ENCODE measurements at regions not wholly inside any gene's neighbourhood (a gene's known extent, or its start where the extent isn't known, plus 50 kb on each side); places are given as distances from the start of the nearest gene placed in this dataset.

- no peaks in the 10 kb centered on the region for H4K20me1 ChIP-seq (ENCODE audit: control insufficient read depth, insufficient read depth)
Measured at GRCh38 chr5:67623078-67623477, 426.5 kb upstream of the CD180 start.

DNA sequence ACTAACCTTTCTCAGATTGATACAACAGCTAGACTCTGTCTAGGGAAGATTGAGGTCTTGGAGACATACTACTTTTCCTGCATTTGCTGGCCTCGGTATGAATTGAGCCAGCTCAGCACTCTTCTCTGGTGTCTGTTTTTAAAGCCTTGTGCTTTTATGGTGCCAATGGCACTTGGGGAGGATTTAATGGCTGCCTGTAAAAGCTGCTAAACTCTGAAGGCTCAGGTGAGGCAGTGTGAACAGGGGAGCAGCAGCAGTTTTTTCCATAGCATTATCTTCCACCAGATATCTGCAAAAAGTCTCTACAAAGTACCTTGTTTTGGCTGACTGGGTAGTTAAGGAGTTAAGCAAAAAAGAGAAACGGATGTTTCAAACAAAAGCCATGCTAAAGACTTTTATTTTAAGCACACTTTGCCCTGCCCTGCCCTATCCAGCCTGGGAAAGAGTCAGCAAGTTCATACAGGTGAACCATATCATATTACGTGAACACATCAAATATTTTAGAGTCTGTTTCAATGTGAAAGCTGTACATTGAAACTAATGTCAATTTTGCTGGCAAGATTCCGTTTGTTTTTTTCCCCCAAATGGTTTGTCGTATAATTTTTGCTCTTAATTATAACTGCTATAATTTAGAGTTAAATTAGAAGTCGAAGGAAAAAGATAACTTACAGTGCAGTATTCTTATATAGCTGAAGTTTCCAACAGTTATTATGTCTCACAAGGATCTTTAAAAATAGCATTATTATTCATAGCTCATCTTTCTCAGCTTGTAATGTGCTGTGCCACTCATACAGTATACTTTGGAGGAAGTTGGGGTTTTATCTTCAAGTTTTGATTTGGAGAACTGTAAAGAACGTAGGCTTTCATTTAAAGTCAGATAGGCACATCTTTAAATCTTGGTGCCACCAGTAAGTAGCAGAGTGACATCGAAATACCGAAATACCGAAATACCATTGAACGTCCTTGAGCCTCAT is 424.1 kb upstream of the CD180 start:
- RAD21 ChIA-PET (ENCODE audit: unreplicated experiment), result no interaction called here

More at GRCh38 chr5:67623078-67623477, 426.5 kb upstream of the CD180 start:
- no peaks in the 10 kb centered on the region for H3K4me1 ChIP-seq (ENCODE audit: control insufficient read depth, insufficient read depth, low read length)
- RAD21 ChIA-PET (ENCODE audit: unreplicated experiment), result no interaction called here
- no TSS peak for BruUV-seq (replicated peaks)
- 25% methylated on average over 1 of the region's 1 CpG for WGBS (ENCODE audit: insufficient coverage, insufficient replicate concordance, low lambda C conversion rate, missing lambda C conversion rate)
- intact Hi-C loops (cut with micrococcal nuclease; ENCODE audit: unreplicated experiment) (no loop called here), in situ Hi-C loops (cut with MboI) (no loop called here)
- POLR2A ChIA-PET, result no interaction called here
- CTCF ChIA-PET, result no interaction called here
- no peak for DNase-seq (ENCODE audit: low read depth, low spot score)
- TF ChIP-seq POLR2AphosphoS5 (IDR thresholded peaks at IDR 0.05; ENCODE audit: low read length), result no peak
- TF ChIP-seq NFYA (IDR thresholded peaks at IDR 0.05; ENCODE audit: borderline replicate concordance, low read depth, low read length), result no peak
- no peak overlapping the region for H3K4me2 ChIP-seq (ENCODE audit: control insufficient read depth, insufficient read depth)
- H3K4me3 ChIP-seq, result no peak overlapping the region
- H3K27me3 ChIP-seq (replicated peaks in 1 of 2; ENCODE audit: control insufficient read depth in 2 of 2, insufficient read depth in 2 of 2, low read length in 1 of 2), result no peaks in the 10 kb centered on the region
- SMC1A ChIA-PET (ENCODE audit: uncharacterized antibody, unreplicated experiment), result no interaction called here
- H3K36me3 ChIP-seq (ENCODE audit: control insufficient read depth in 2 of 2, insufficient read depth in 2 of 2, low read length in 1 of 2), result no peaks in the 10 kb centered on the region
- no peak overlapping the region for H3K27ac ChIP-seq (ENCODE audit: control insufficient read depth, insufficient read depth)
- no peak overlapping the region for H2AFZ ChIP-seq (ENCODE audit: control insufficient read depth, low read depth, low read length)
- H3K9me3 ChIP-seq (replicated peaks; ENCODE audit: control insufficient read depth, insufficient read depth, low read length), result no peaks in the 10 kb centered on the region
- FAIRE-seq, result no peak
- H3K79me2 ChIP-seq (ENCODE audit: control insufficient read depth, insufficient read depth, low read length), result no peaks in the 10 kb centered on the region
- ATAC-seq, result no peak
- H3K9ac ChIP-seq (ENCODE audit: control insufficient read depth, insufficient read depth, low read length), result no peak overlapping the region

More for the DNA sequence above, 424.1 kb upstream of the CD180 start:
- no peak for TF ChIP-seq ZNF622 (IDR thresholded peaks at IDR 0.05)
- TF ChIP-seq PKNOX1 (IDR thresholded peaks at IDR 0.05), result peak; percentile 49; the same call in 1 of the 2 replicates
- no peak for TF ChIP-seq RAD21 (IDR thresholded peaks at IDR 0.05; ENCODE audit: insufficient read depth, low read depth, low read length)
- TF ChIP-seq BCL3 (IDR thresholded peaks at IDR 0.05; ENCODE audit: borderline replicate concordance, insufficient read depth, low read depth, low read length, poor library complexity, severe bottlenecking), result no peak
- Histone ChIP-seq H3K4me3 (no peak overlapping the region), H3K4me2 (ENCODE audit: control insufficient read depth, insufficient read depth) (no peak overlapping the region), H3K27ac (ENCODE audit: control insufficient read depth, insufficient read depth) (no peak overlapping the region), H3K4me1 (ENCODE audit: control insufficient read depth, insufficient read depth, low read length) (no peaks in the 10 kb centered on the region), H3K9ac (ENCODE audit: control insufficient read depth, insufficient read depth, low read length) (no peak overlapping the region), H4K20me1 (ENCODE audit: control insufficient read depth, insufficient read depth) (no peaks in the 10 kb centered on the region), H3K9me3 (replicated peaks; ENCODE audit: control insufficient read depth, insufficient read depth, low read length) (no peaks in the 10 kb centered on the region), H2AFZ (ENCODE audit: control insufficient read depth, low read depth, low read length) (no peak overlapping the region), H3K27me3 (replicated peaks in 1 of 2; ENCODE audit: control insufficient read depth in 2 of 2, insufficient read depth in 2 of 2, low read length in 1 of 2) (no peaks in the 10 kb centered on the region), H3K79me2 (ENCODE audit: control insufficient read depth, insufficient read depth, low read length) (no peaks in the 10 kb centered on the region), H3K36me3 (ENCODE audit: control insufficient read depth in 2 of 2, insufficient read depth in 2 of 2, low read length in 1 of 2) (no peaks in the 10 kb centered on the region)
- BruUV-seq (replicated peaks), result no TSS peak
- intact Hi-C loops (cut with micrococcal nuclease; ENCODE audit: unreplicated experiment) (no loop called here), in situ Hi-C loops (cut with MboI) (no loop called here)
- ATAC-seq (peak; percentile 84), FAIRE-seq (no peak), DNase-seq (ENCODE audit: low read depth, low spot score) (no peak)
- SMC1A ChIA-PET (ENCODE audit: uncharacterized antibody, unreplicated experiment), result interaction anchor here (0.7 kb wide), 1 partner anchor 10 kb away, joined by 3 read pairs; no protein-coding TSS in a partner anchor
- POLR2A ChIA-PET, result no interaction called here
- 6% methylated on average over 11 of the region's 11 CpGs for WGBS (ENCODE audit: insufficient coverage, insufficient replicate concordance, low lambda C conversion rate, missing lambda C conversion rate)
- CTCF ChIA-PET, result no interaction called here
